ENCODE measurements at regions not wholly inside any gene's neighbourhood (a gene's known extent, or its start where the extent isn't known, plus 50 kb on each side); places are given as distances from the start of the nearest gene placed in this dataset.

DNA sequence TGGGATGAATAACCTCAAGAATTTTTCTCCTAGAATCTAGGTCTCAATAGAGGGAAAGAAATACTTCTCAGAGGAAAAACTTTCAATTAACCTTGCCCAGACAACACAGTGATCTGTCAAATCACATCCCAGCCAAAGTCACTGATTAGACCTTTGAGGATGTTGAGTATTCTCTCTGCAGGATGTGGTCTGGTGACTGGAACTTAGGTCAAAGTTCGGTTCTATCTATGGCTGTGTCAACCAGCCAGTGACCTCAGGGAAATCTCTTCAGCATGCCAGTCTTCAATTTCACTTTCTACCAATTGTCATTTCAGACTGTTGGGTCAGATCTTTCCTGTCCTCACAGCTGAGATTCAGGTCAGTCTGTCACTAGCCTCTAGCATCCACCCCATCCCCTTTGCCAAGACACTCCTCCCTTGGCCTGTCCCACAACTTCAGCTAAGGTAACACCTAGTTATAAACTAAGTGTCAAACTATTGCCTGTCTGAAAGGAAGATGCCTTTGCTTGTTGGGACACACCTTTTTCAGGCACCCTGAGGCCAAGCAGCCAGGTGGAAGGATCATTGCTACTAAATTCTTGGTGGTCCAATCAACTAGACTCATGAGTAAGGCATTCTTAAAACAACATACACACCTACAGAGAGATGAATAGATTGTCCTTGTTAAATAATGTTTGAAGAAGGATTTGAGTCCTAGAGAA is 156.3 kb upstream of the FST start:
- TF ChIP-seq, protein P1, sequence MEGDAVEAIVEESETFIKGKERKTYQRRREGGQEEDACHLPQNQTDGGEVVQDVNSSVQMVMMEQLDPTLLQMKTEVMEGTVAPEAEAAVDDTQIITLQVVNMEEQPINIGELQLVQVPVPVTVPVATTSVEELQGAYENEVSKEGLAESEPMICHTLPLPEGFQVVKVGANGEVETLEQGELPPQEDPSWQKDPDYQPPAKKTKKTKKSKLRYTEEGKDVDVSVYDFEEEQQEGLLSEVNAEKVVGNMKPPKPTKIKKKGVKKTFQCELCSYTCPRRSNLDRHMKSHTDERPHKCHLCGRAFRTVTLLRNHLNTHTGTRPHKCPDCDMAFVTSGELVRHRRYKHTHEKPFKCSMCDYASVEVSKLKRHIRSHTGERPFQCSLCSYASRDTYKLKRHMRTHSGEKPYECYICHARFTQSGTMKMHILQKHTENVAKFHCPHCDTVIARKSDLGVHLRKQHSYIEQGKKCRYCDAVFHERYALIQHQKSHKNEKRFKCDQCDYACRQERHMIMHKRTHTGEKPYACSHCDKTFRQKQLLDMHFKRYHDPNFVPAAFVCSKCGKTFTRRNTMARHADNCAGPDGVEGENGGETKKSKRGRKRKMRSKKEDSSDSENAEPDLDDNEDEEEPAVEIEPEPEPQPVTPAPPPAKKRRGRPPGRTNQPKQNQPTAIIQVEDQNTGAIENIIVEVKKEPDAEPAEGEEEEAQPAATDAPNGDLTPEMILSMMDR (IDR thresholded peaks at IDR 0.05; ENCODE audit: low read depth, low read length) = no peak
- TF ChIP-seq EZH2phosphoT487 (IDR thresholded peaks at IDR 0.05; ENCODE audit: low read depth) = no peak
